Head of caudate nucleus (tissue), 42 donors: ENCODE measurements at regions not wholly inside any gene's neighbourhood (a gene's known extent, or its start where the extent isn't known, plus 50 kb on each side); places are given as distances from the start of the nearest gene placed in this dataset.

Experiments used
- DNase-seq, 42 donors: peaks; one replicate each; pipeline versions ENCODE4 v3.0.0 to v3.0.0-alpha.2; 2020 to 2021; ENCODE audit warnings: mixed read lengths in 7 of 42
- intact Hi-C: fragments of 100-400 bp; cut with DNase I; formaldehyde crosslinking; loops from one replicate; pipeline ENCODE4 v1.15.0; 2022

DNA sequence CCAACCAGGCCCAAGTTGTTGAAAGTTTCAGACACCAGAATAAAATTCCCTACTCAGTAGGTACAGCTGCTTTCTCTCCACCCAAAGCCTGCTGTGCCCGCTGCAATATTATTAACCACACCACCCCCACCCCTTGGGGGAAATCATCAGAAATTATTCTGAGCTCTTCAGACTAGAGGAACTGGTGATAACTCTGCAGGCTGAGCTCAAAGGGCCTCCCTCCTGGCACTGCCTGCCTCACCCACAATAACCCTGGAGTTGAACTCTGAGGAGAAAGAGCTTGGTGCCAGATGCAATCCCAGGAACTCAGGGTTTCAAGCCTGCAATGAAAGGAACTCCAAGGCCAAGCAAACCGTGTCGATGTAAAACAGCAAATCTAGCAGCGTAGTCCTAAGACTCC is 381.7 kb upstream of the ZNF507 start:
- intact Hi-C loops = no loop called here

DNA sequence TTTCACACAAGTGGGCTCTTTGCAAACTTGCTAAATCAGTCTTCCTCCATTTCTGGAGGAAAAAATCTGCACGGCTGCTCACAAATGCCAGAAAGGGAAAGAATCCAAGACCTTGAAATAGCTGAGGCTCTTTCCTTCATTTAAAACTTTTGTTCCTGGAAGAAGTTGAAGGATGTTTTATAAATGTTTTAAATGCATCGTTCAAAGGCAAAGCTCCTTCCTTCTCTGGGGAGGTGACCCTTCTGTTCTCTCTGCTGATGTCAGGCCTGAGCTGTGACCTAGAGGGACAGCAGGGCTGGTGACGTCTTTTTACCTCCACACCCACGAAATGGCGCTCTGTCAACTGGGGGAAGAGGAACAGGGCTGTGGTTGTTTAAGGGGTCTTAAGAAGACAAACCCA is 376.4 kb upstream of the ZNF507 start:
- intact Hi-C loops = no loop called here
- no peak for DNase-seq

More for the DNA sequence above, 381.7 kb upstream of the ZNF507 start:
- DNase-seq = no peak

DNA sequence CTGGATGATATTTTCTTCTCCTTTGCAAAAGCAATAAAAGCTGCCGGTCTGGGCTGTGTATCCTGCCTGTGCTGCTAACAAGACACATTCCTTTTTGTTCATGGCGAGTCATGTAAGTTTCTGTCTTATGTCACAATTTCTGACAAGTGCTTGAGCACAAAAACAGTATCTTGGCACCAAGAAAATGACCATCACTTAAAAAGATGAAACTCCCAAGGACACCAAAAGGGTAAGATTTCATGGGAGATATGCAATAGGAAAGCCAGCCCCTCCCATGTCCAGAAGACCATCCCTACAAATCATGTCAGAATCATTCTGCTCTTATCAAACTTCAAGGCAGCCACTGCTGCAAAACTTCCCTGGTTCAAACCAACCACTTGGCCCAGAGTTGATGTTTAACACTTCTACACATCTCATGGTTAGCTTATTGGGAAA is 375.4 kb upstream of the ZNF507 start:
- intact Hi-C loops = no loop called here
- DNase-seq = no peak

DNA sequence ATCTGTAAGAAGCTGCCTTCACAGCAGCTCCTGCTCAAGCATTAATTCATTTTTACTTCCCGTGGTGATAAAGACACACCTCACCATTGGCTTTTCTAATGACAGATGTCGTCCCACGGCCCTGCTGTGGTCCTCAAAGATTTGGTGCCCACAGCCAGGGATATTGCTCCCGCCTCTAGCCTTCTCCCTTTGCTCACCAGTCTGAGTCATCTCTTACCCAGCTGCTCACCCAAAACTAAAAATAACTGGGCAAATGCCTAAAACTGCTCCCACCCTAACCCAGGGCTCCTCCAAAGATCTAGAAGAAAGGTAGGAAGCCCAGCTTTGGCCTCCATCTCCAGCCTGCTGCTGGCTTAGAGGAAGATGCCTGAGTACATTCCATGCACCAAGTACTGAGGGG is 371.1 kb upstream of the ZNF507 start:
- no peak for DNase-seq
- intact Hi-C loops = no loop called here

DNA sequence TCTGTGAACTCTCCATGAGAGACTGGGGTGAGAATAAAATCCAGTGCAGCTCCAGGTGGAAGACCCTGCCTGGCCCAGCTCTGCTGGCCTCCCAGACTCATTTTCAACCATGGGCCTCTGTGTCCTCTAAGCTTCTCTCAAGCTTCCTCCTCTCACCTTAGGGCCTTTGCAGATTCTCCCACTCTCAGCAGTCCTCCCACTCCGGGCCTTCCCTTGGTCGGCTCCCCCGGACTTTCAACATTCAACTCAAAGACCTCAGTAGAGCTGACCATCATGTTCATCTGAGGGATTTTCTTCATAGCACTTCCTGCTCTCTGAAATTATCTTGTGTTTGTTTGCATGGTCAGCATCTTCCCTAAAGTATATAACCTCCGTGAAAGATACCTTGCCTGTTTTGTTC is 370.5 kb upstream of the ZNF507 start:
- DNase-seq = no peak
- intact Hi-C loops = no loop called here

GRCh38 chr19:31975461-31975860 is 369.9 kb upstream of the ZNF507 start:
- intact Hi-C loops = no loop called here
- no peak for DNase-seq

- intact Hi-C loops = no loop called here
- DNase-seq = peak in 2 of 42 donors; percentile 24 to 29
These were observed 368.5 kb upstream of the ZNF507 start for GRCh38 chr19:31976775-31977536.

DNA sequence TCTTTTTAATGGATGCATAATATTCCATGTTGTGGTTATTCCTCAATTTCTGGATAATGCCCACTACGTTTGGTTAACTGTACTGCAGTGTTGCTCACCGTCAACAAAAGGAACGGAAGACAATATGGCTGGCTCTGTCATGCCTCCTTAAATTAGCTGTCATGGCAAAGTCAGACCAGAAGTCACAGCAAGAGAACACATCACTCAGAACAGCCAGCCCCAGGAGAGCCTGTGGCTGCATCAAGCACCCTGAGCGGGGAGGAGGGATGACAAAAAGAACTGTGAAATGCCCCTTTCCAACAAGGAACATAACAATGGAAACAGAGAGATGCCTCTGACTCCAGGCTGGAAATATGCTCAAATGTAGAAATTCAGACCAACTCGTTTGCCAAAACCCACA is 366.0 kb upstream of the ZNF507 start:
- DNase-seq = peak in 2 of 42 donors; percentile 15 to 17
- intact Hi-C loops = no loop called here

DNA sequence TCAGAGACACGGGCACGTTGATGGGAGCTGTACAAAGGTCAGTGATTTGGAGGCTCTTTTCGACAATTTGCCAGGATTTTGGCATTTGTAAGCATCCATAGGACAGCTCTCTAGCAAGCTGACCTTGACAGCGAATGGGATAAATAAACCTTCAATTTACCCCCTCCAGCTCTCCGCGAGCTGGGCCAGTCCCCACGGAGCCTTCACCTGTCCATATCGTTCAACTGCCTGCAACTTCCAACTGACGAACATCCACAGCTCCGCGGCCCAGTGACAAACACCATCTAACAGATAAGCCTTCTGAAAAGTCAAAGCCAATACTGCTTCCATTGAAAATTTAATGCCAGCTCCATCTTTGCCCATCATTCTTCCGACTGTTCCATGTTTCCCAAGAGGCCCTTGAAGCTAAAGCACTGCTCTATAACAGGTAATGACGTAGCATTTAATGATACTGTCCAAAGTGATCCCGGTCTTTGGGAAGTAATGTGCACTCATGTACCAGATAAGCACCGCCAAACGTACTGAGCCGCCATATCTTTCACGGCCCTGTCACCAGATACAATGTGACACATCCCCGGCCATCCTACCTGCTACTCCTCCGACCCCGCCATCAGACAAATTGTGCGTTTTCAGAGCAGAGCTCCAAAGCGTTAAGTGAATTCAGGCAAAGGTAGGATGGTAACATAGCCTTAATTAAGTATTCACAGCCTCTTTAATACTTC is 365.3 kb upstream of the ZNF507 start:
- intact Hi-C loops = no loop called here
- peak in 2 of 42 donors; percentile 10 to 33 for DNase-seq

- peak in 1 of 42 donors; percentile 14 for DNase-seq
- intact Hi-C loops = no loop called here
These were observed 364.6 kb upstream of the ZNF507 start for GRCh38 chr19:31980796-31981195.

GRCh38 chr19:31981545-31981944 is 363.9 kb upstream of the ZNF507 start:
- intact Hi-C loops = no loop called here
- peak in 1 of 42 donors; percentile 18 for DNase-seq

DNA sequence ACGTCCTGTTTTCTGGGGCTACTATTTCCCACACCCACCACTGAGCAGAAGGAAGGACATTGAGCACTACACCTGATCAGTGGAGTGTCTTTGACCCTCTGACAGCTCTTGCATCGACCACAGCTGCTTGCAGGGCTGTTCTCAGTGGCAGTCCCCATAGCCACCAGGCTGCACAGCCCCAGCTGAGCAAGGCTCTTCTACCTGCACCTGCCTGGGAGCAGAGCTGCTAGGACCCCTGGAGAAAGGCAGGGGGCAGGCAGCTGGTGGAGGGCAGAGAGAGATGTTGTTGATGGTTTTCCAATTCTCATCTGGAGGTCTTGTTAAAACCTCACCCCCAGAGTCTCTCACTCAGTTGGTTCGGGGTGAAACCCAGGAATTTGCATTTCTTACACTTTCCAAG is 361.8 kb upstream of the ZNF507 start:
- DNase-seq = no peak
- intact Hi-C loops = no loop called here

GRCh38 chr19:31985001-31985605 is 360.3 kb upstream of the ZNF507 start:
- intact Hi-C loops = no loop called here
- DNase-seq = no peak

DNA sequence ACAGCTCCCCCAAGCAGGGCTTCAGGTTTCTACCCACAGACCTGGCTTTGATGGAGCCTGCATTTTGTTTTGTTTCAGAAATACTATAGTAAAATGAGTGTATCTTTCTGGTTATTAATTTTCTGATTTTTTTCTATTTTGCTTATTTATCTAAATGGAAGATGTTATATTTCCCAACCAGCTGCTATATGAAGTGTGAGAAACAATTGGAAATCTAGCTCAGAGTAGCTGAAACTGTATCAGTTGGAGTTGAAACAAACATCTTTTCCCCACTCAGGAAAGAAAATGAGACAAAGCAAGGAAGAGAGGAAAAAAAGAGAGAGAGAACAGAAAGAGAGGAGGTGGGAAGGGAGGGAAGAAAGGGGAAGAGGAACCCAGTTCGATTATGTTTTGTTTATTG is 358.5 kb upstream of the ZNF507 start:
- intact Hi-C loops = no loop called here
- DNase-seq = no peak

- intact Hi-C loops = no loop called here
- DNase-seq = no peak
These were observed 357.2 kb upstream of the ZNF507 start for GRCh38 chr19:31988256-31988655.

- intact Hi-C loops = no loop called here
- peak in 4 of 42 donors; percentile 6 to 33 (median 13) for DNase-seq
These were observed 353.3 kb upstream of the ZNF507 start for GRCh38 chr19:31991984-31992655.

DNA sequence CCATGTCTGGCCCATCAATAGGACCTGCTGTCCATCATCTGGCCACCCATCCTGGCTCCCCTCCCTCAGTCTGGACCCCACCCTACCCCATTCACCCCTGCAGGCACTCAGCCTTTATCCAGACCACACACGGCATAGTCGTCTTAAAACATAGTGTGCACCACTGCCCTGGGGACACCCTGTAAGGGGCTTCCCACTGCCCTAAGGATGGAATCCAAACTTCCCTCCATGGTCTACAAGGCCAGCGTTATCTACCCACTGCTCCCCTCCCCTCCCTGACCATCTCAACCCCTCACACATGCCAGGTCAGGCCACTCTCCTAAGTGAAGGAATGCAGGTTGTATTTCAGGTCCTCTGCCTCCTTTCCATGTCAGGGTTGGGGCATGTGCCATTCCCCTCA is 352.7 kb upstream of the ZNF507 start:
- intact Hi-C loops = no loop called here
- peak in 2 of 42 donors; percentile 14 to 24 for DNase-seq

- intact Hi-C loops = no loop called here
- DNase-seq = no peak
These were observed 349.9 kb upstream of the ZNF507 start for GRCh38 chr19:31995546-31995945.

DNA sequence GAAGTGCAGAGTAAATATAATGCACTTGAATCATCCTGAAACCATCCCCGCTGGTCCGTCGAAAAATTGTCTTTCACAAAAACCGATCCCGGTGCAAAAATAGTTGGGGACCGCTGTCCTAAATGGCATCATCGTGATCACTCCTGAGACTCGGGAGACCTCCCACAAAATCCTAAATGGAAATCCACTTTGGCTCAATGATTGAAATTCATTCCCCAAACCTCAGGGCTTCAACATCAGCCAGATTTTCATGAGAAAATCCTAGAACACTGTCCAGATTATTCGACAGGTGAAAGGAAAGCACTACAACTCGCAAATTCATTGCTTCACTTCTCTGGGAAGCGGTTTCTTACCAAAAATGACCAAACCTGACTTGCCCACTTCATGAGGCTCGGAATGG is 335.3 kb upstream of the ZNF507 start:
- peak in 1 of 42 donors; percentile 23 for DNase-seq
- intact Hi-C loops = no loop called here

- DNase-seq = no peak
- intact Hi-C loops = no loop called here
These were observed 333.2 kb upstream of the ZNF507 start for GRCh38 chr19:32012206-32012605.
